ENCODE measurements at regions not wholly inside any gene's neighbourhood (a gene's known extent, or its start where the extent isn't known, plus 50 kb on each side); places are given as distances from the start of the nearest gene placed in this dataset.

DNA sequence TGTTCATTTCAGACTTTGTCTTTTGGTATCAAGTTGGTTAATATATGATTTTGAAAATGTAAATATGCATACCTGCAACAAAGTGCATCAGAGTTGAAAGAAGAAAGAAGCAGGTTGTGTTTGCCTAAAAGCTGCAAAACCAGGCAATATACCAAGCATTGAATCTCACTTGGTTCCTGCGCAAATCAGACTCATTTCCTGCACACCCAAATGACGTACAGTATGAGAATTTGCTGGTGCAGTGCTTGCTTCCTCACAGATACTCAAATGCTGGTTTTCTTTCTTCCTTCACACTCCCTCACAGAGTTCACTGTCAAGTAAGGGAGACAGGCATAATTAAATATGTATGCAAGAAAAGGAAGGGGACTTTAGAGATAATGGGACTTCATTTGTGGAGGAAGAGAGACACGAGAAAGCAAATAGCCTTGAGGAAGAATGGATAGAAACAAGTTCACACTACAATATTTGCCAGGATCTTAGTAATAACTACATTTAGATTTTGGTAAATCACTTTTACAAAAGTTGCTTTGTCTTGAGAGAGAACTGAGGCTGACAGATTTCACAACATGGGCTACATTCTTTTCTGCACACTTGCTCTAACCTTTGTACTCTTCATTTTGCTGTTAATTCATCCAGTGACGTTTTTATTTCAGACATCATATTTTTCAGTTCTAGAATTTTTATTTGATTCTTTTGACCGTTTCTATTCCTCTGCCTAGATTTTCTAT, 56.9 kb upstream of the AOAH start:
- intact Hi-C loops (cut with DNase I) = no loop called here
- no peaks in the 10 kb centered on the region for H3K9me3 ChIP-seq
- no peaks in the 10 kb centered on the region for H3K4me1 ChIP-seq (ENCODE audit: insufficient read depth)
- H3K4me3 ChIP-seq = no peak overlapping the region
- H3K27me3 ChIP-seq = no peaks in the 10 kb centered on the region
- DNase-seq = no peak
- 55 to 63% (median 59%) methylated on average over 5 of the region's 5 CpGs for WGBS, 3 donors
- TF ChIP-seq EP300 (IDR thresholded peaks at IDR 0.05) = no peak
- TF ChIP-seq POLR2A (IDR thresholded peaks at IDR 0.05) = no peak
- TF ChIP-seq, protein P1, sequence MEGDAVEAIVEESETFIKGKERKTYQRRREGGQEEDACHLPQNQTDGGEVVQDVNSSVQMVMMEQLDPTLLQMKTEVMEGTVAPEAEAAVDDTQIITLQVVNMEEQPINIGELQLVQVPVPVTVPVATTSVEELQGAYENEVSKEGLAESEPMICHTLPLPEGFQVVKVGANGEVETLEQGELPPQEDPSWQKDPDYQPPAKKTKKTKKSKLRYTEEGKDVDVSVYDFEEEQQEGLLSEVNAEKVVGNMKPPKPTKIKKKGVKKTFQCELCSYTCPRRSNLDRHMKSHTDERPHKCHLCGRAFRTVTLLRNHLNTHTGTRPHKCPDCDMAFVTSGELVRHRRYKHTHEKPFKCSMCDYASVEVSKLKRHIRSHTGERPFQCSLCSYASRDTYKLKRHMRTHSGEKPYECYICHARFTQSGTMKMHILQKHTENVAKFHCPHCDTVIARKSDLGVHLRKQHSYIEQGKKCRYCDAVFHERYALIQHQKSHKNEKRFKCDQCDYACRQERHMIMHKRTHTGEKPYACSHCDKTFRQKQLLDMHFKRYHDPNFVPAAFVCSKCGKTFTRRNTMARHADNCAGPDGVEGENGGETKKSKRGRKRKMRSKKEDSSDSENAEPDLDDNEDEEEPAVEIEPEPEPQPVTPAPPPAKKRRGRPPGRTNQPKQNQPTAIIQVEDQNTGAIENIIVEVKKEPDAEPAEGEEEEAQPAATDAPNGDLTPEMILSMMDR (IDR thresholded peaks at IDR 0.05) = no peak
- H3K27ac ChIP-seq = no peak overlapping the region
- H3K36me3 ChIP-seq = no peaks in the 10 kb centered on the region

DNA sequence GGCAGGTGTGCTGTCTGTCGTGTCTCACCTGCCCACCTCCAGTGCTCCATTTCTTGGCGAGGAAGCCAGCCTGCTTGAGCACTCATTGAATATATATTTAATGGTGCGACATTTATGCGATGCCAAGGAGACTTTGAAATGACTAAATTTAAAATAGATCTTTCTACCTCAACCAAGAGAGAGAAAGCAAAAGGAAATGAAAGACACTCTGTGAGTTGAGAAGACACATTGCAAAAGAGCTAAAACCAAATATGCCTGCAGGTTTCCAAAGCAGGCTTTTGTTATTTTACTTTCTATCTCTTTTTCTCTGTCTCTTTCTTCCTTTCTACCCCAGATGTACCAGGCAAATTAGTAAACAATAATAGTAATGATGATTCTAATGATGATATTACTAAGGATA, 53.6 kb upstream of the AOAH start:
- Histone ChIP-seq H3K27me3 (no peaks in the 10 kb centered on the region), H3K36me3 (no peaks in the 10 kb centered on the region), H3K4me3 (no peak overlapping the region), H3K4me1 (ENCODE audit: insufficient read depth) (no peaks in the 10 kb centered on the region), H3K9me3 (no peaks in the 10 kb centered on the region), H3K27ac (no peak overlapping the region)
- DNase-seq = no peak
- 94 to 95% (median 94%) methylated on average over 4 of the region's 4 CpGs for WGBS, 3 donors
- intact Hi-C loops (cut with DNase I) = no loop called here
- no peak for TF ChIP-seq EP300 (IDR thresholded peaks at IDR 0.05)
- TF ChIP-seq POLR2A (IDR thresholded peaks at IDR 0.05) = no peak
- TF ChIP-seq, protein P1 (IDR thresholded peaks at IDR 0.05) = no peak

DNA sequence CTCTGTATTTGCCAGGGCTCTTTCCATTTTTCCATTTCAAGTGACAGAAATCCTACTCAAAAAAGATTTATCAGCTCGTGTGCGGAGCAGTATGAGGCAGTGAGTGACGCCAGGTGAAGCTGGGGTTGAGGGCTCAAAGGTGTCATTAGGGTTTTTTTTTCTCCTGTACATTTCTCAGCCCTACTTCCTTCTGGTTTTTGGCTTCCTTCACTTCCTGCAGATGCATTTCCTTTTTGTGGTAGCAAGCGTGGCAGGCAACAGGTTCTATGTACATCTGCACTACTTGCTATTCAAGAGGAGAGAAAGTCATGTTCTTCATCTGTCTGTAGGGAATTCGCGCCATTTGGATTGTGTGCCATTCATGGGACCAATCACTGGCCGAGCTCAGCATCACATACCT, 52.8 kb upstream of the AOAH start:
- Histone ChIP-seq H3K9me3 (no peaks in the 10 kb centered on the region), H3K4me3 (no peak overlapping the region), H3K27ac (no peak overlapping the region), H3K36me3 (no peaks in the 10 kb centered on the region), H3K27me3 (no peaks in the 10 kb centered on the region), H3K4me1 (ENCODE audit: insufficient read depth) (no peaks in the 10 kb centered on the region)
- 84 to 86% (median 85%) methylated on average over 7 of the region's 7 CpGs for WGBS, 3 donors
- no peak for TF ChIP-seq EP300 (IDR thresholded peaks at IDR 0.05)
- TF ChIP-seq POLR2A (IDR thresholded peaks at IDR 0.05) = no peak
- TF ChIP-seq, protein P1 (IDR thresholded peaks at IDR 0.05) = no peak
- intact Hi-C loops (cut with DNase I) = no loop called here
- no peak for DNase-seq

DNA sequence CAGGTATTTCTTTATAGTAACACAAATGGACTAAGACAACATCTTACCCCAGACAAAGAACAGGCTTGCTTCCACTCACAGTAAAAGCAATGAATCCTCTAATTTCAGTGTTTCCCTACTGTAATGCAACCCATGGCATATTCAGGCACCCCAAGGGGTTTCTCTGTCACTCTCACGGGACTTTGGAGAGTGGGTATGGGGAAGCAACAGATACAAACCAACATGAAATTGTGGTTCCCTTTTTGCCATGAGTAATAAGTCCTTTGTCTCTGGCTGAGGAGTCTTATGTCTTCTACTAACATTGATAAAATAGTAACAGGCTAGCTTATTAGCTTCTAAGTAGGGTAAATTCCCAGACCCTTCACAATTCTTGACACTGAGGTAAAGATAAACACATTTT, 51.4 kb upstream of the AOAH start:
- Histone ChIP-seq H3K36me3 (no peaks in the 10 kb centered on the region), H3K4me1 (ENCODE audit: insufficient read depth) (no peaks in the 10 kb centered on the region), H3K9me3 (no peaks in the 10 kb centered on the region), H3K27me3 (no peaks in the 10 kb centered on the region), H3K4me3 (no peak overlapping the region), H3K27ac (no peak overlapping the region)
- intact Hi-C loops (cut with DNase I) = no loop called here
- 85 to 100% (median 93%) methylated on average over 1 of the region's 1 CpG for WGBS, 3 donors
- TF ChIP-seq EP300 (IDR thresholded peaks at IDR 0.05) = no peak
- TF ChIP-seq, protein P1 (IDR thresholded peaks at IDR 0.05) = no peak
- no peak for TF ChIP-seq POLR2A (IDR thresholded peaks at IDR 0.05)
- no peak for DNase-seq
